Stomach (tissue), 4 donors: ENCODE measurements at regions not wholly inside any gene's neighbourhood (a gene's known extent, or its start where the extent isn't known, plus 50 kb on each side); places are given as distances from the start of the nearest gene placed in this dataset.

Experiments
- EP300 ChIP-seq: sonication (generic); formaldehyde crosslinking; IDR thresholded peaks from one replicate; pipeline ENCODE4 v1.6.1; 2017; ENCODE audit warnings: antibody characterized with exemption
- POLR2A ChIP-seq, 4 donors: fragments of 450-650 bp; IDR thresholded peaks; one replicate each; pipeline ENCODE4 v1.6.1; 2016; ENCODE audit warnings: antibody characterized with exemption in 4 of 4, control low read depth in 2 of 4, mild to moderate bottlenecking in 1 of 4, moderate library complexity in 1 of 4
- TF ChIP-seq, protein P1 (sequence below), 7 experiments: fragments of 450-650 bp in 4 of 7; fragments of 200-600 bp in 3 of 7; sonication (generic) in 3 of 7; IDR thresholded peaks; one replicate each; pipeline ENCODE4 v1.5.1; 2016 to 2019; ENCODE audit warnings: antibody characterized with exemption in 7 of 7, control low read depth in 2 of 7, mild to moderate bottlenecking in 1 of 7

DNA sequence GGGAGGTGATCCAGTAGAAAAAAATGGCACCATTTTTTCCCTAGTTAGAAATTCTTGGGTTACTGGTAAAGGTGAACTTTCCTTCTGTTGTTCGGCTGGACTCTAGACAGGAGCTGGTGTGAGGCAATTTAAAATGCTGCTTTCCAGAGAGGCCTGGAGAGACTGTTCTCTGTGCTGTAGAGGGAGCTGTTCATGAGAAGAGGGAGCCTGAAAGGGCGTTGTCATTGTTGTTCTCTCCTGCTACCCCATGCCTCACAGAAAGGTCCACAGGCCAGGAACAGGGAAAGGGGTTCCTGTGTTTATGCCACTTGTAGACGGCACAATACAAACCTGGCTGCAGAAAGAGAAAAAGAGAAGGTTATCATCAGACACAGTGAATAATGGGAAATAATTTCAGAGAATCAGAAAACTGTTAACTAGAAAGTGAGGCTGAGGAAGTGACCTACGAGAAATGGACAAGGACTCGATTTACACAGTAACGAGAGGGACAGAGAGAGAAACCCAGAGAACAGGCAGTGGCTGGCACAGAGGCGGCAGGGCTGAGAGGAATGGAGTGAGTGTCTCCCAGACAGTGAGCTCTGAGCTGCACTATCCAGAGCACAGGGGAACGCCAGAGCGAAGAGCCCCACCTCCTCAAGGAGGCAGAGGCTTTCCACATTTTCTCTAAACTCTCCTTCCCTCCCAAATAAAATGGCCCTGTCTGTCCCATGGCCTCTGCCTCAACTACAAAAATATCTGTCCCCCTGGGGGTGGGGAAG, 109.2 kb downstream of the RRM1 start:
- TF ChIP-seq, protein P1, sequence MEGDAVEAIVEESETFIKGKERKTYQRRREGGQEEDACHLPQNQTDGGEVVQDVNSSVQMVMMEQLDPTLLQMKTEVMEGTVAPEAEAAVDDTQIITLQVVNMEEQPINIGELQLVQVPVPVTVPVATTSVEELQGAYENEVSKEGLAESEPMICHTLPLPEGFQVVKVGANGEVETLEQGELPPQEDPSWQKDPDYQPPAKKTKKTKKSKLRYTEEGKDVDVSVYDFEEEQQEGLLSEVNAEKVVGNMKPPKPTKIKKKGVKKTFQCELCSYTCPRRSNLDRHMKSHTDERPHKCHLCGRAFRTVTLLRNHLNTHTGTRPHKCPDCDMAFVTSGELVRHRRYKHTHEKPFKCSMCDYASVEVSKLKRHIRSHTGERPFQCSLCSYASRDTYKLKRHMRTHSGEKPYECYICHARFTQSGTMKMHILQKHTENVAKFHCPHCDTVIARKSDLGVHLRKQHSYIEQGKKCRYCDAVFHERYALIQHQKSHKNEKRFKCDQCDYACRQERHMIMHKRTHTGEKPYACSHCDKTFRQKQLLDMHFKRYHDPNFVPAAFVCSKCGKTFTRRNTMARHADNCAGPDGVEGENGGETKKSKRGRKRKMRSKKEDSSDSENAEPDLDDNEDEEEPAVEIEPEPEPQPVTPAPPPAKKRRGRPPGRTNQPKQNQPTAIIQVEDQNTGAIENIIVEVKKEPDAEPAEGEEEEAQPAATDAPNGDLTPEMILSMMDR (IDR thresholded peaks at IDR 0.05): no peak
- TF ChIP-seq POLR2A (IDR thresholded peaks at IDR 0.05) (no peak), EP300 (no peak)
